ENCODE measurements at regions not wholly inside any gene's neighbourhood (a gene's known extent, or its start where the extent isn't known, plus 50 kb on each side); places are given as distances from the start of the nearest gene placed in this dataset.
"Not testable (repeated sequence)": the region's sequence is repeated elsewhere in the genome, so short reads cannot be mapped to it uniquely, and the experiment has no call there.

- DNase-seq = no peak
Measured at GRCh38 chr3:35950021-35950420, 310.7 kb downstream of the ARPP21 start.

GRCh38 chr3:35954413-35954812 lies 315.1 kb downstream of the ARPP21 start:
- no peak for DNase-seq

- peak; percentile 3 for DNase-seq
Measured at GRCh38 chr3:35965908-35966307, 326.6 kb downstream of the ARPP21 start.

GRCh38 chr3:35966629-35967464 lies 327.5 kb downstream of the ARPP21 start:
- no peak for DNase-seq

GRCh38 chr3:35968043-35968622 lies 328.8 kb downstream of the ARPP21 start:
- no peak for DNase-seq

- DNase-seq = no peak
Measured at GRCh38 chr3:35969406-35969805, 330.1 kb downstream of the ARPP21 start.

- peak; percentile 16 for DNase-seq
Measured at GRCh38 chr3:35970793-35971192, 331.5 kb downstream of the ARPP21 start.

GRCh38 chr3:35971686-35972085 lies 332.4 kb downstream of the ARPP21 start:
- no peak for DNase-seq

- DNase-seq = no peak
Measured at GRCh38 chr3:35974872-35975271, 335.5 kb downstream of the ARPP21 start.

- DNase-seq = no peak
Measured at GRCh38 chr3:35986161-35986560, 346.8 kb downstream of the ARPP21 start.

GRCh38 chr3:35987386-35987785 lies 348.1 kb downstream of the ARPP21 start:
- DNase-seq = no peak

- DNase-seq = no peak
Measured at GRCh38 chr3:35992041-35992440, 352.7 kb downstream of the ARPP21 start.

GRCh38 chr3:36011791-36012190 lies 368.5 kb upstream of the STAC start:
- no peak for DNase-seq

GRCh38 chr3:36013425-36013824 lies 366.9 kb upstream of the STAC start:
- DNase-seq = peak; percentile 0

- DNase-seq = no peak
Measured at GRCh38 chr3:36025232-36025631, 355.1 kb upstream of the STAC start.

- DNase-seq = no peak
Measured at GRCh38 chr3:36032180-36033047, 347.9 kb upstream of the STAC start.

GRCh38 chr3:36058404-36059030 lies 321.8 kb upstream of the STAC start:
- no peak for DNase-seq

GRCh38 chr3:36060950-36061349 lies 319.4 kb upstream of the STAC start:
- DNase-seq = no peak

- no peak for DNase-seq
Measured at GRCh38 chr3:36063992-36064391, 316.3 kb upstream of the STAC start.

- no peak for DNase-seq
Measured at GRCh38 chr3:36065321-36065720, 315.0 kb upstream of the STAC start.

GRCh38 chr3:36075491-36075890 lies 304.8 kb upstream of the STAC start:
- no peak for DNase-seq

- no peak for DNase-seq
Measured at GRCh38 chr3:36077320-36077719, 303.0 kb upstream of the STAC start.

GRCh38 chr3:36082958-36083357 lies 297.3 kb upstream of the STAC start:
- DNase-seq = not testable (repeated sequence)
